AG09319 (cell line): ENCODE measurements at regions not wholly inside any gene's neighbourhood (a gene's known extent, or its start where the extent isn't known, plus 50 kb on each side); places are given as distances from the start of the nearest gene placed in this dataset.

Experiments used
- DNase-seq: peaks from one replicate; pipeline ENCODE4 v3.0.0-alpha.2; 2010; ENCODE audit warnings: low read depth; ENCODE audit errors: extremely low read depth
- TF ChIP-seq, protein P1 (sequence below): IDR thresholded peaks from 2 replicates; pipeline ENCODE4 v1.5.1; 2011; ENCODE audit warnings: low read depth, mild to moderate bottlenecking, inconsistent platforms, low read length, moderate library complexity

DNA sequence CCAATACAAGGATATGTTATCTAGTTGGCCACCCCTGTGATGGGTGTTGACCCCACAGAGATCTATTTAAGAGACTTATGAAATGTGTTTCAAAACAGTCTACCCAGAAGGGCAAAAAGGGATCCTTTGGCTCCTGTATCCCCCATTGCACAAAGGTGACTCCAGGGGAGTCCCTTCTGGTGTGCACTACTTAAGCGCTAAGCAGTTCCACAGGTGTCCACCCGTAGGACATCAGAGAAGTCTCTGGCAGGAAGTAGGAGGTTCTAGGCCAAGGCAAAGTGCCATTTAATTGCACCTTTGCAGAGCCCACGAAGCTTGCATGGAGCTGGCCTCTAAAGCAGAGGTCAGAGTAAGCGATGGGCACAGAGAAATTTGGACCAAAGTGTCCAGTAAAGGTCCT is 147.7 kb downstream of the MRPL14 start:
- no peak for DNase-seq
- TF ChIP-seq, protein P1, sequence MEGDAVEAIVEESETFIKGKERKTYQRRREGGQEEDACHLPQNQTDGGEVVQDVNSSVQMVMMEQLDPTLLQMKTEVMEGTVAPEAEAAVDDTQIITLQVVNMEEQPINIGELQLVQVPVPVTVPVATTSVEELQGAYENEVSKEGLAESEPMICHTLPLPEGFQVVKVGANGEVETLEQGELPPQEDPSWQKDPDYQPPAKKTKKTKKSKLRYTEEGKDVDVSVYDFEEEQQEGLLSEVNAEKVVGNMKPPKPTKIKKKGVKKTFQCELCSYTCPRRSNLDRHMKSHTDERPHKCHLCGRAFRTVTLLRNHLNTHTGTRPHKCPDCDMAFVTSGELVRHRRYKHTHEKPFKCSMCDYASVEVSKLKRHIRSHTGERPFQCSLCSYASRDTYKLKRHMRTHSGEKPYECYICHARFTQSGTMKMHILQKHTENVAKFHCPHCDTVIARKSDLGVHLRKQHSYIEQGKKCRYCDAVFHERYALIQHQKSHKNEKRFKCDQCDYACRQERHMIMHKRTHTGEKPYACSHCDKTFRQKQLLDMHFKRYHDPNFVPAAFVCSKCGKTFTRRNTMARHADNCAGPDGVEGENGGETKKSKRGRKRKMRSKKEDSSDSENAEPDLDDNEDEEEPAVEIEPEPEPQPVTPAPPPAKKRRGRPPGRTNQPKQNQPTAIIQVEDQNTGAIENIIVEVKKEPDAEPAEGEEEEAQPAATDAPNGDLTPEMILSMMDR = no peak

DNA sequence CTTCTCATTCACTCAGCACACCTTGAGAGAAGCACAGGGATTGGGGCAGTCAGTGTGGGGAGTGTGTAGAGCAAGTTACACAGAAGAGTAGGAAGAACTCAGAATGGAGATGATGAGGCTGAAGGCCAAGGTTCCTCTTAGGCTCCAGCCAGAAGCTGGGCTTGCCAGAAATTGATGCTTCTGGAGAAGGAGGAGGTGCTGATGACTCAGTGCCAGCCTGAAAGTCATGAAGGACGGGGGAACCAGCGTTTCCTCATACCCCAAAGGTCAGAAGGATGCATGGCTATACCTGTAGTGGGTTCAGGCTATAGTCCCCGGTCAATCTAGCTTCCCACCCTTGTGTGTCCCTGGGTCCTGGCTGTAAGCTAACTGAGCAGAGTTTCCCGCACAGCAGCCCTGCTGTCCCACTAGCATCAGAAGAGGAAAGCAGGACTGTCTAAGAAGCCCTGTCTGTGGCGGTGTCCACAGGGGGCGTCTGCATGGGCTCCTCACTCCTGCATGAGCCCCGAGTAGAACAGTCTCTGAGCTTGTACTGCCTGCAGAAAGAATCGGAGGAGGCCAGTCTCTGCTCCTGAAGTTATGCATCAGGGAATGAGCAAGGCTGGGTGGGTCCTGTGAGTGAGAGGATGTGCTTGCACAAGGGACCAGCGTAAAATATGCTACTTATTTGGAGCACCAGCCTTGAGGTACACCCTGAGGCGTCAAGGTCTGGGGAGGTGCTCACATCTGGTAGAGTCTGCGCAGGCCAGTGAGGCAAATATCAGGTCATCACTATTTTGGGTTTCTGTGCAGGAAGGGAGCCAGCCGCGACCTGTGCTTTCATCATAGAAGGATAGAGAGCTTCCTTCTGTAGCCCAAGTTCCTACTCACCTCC is 148.5 kb downstream of the MRPL14 start:
- TF ChIP-seq, protein P1 = no peak
- no peak for DNase-seq

DNA sequence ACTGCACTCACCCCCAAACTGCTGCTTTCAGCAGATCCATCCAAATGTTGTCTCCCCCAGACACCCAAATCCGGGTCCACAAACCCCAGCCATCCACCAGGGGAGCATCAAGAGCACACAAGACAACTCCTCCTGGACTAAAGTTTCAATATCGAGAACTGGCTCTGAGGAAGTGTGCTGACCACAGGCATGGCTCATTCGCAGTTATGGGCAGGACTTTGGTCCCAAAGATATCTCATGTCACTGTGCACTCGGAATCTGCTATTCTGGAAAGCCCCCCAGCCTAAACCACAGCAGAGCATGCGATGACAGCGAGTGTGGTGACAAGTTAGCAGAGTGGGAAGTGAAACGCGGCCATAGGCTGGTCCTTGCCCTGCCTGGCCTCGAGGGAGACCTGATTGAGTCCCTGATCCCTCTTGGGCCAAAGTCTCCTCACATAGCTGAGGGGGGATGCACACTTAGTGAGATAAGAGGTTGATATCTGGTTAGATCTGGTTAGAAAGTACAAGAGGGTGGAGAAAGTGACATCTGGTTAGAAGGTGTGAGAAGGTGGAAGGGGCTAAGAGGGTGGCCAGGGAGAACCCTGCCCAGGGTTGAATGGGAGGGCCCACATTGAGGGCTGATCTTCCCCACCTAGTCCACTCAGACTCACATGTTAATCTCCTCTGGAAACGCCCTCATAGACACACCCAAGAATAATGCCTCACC is 149.7 kb downstream of the MRPL14 start:
- no peak for DNase-seq
- TF ChIP-seq, protein P1 = no peak; the same call in 1 of the 2 replicates

DNA sequence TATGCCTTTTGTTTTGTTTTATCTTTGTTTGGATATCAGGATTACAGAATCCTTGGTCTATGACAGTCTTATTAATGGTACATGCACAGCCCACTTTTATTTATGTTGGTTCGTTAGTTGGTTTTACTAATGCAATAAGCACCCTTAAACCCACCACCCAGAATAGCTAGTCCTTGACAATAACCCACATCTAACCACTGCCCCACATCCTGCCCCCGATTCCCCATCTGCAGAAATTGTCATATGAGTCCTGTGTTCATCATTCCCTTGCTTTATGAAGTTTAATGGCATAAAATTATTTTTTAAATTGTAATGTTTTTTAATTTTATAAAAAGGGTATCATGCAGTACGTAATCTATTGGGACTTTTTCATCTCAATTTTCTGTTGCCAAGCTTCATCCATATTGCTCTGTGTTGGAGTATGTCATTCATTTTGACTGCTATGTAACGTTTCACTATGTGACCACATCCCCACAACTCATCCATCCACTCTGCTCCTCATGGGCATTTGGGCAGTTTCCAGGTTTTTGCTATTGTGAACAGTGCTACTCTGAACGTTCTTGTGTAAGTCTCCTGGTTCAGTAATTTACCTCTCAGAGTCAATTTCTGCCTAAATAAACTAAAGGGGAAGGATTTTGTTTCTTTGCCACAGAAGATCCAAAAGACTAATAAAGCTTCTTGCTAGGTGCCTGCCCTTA is 150.4 kb downstream of the MRPL14 start:
- no peak for DNase-seq
- TF ChIP-seq, protein P1 = no peak

DNA sequence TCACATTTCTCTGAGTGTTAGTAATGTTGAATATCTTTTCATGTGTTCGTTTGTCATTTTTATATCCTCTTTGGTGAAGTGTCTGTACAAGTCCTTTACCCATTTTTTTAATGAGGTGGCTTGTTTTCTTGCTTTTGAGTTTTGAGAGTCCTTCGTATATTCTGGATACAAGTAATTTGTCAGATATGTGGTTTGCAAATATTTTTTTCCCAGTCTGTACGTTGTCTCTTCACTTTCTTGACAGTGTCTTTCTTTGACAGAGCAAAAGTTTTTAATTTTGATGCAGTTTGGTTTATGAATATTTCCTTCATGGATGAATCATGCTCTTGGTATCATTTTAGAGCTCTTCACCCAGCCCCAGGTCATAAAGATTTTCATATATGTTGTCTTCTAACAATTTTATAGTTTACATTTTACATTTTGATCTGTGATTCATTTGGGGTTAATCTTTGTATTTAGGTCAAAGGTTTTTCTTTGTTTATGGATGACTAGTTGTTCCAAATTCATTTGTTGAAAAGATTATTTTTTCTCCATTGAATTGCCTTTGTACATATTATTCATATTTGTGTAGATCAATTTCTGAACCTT is 152.5 kb downstream of the MRPL14 start:
- DNase-seq = no peak
- TF ChIP-seq, protein P1 = no peak

DNA sequence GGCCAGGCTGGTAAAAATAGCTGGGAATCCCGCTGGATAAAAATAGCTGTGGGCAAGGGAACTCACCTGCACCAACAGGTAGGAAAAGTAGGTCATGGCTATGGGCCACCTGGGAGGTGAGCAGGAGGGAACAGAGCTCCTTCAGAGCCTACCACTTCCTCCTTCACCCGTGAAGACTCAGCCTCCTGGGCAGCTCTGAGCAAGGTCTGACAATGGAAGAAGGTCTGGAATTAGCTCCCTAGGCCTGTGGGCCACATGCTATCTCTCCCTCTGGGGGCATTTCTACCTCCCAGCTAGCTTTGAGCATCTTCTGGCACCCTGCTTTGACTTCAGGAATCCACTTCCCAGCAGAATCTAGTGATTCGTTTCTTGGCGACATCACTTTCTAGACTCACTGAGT is 153.9 kb downstream of the MRPL14 start:
- no peak for DNase-seq
- TF ChIP-seq, protein P1 = no peak
